SK-N-MC (cell line): ENCODE measurements at regions not wholly inside any gene's neighbourhood (a gene's known extent, or its start where the extent isn't known, plus 50 kb on each side); places are given as distances from the start of the nearest gene placed in this dataset.

Source experiments
- DNase-seq: peaks from one replicate; pipeline ENCODE4 v3.0.0-alpha.2; 2011; ENCODE audit warnings: low read depth, low spot score
- H3K27ac ChIP-seq: fragments of 200-600 bp; sonication (generic); 2 replicates; pipeline ENCODE4 v1.5.1; 2016; ENCODE audit warnings: mixed run types
- H3K36me3 ChIP-seq: fragments of 200-600 bp; sonication (generic); 2 replicates; pipeline ENCODE4 v1.6.1; 2017; ENCODE audit warnings: antibody characterized with exemption, low read length, mixed read lengths; ENCODE audit not compliant: insufficient read depth
- H3K4me3 ChIP-seq: fragments of 200-600 bp; sonication (generic); 2 replicates; pipeline ENCODE4 v1.5.1; 2016
- H3K9ac ChIP-seq: fragments of 200-600 bp; sonication (generic); 2 replicates; pipeline ENCODE4 v1.8.0; 2017; ENCODE audit warnings: mixed run types, mixed read lengths; ENCODE audit not compliant: insufficient read length
- H3K9me3 ChIP-seq: fragments of 200-600 bp; sonication (generic); 2 replicates; pipeline ENCODE4 v1.6.1; 2017; ENCODE audit warnings: low read depth, mild to moderate bottlenecking, antibody characterized with exemption, low read length, moderate library complexity, mixed read lengths
- EZH2 ChIP-seq: fragments of 200-600 bp; sonication (generic); IDR thresholded peaks from one replicate; pipeline ENCODE4 v1.6.1; 2017; ENCODE audit warnings: antibody characterized with exemption
- FOXP2 ChIP-seq: optimal IDR thresholded peaks from 2 replicates; pipeline ENCODE3; 2011; ENCODE audit warnings: mild to moderate bottlenecking, moderate library complexity; ENCODE audit not compliant: insufficient read depth; ENCODE audit errors: extremely low read length, control extremely low read depth
- POLR2AphosphoS5 ChIP-seq: IDR thresholded peaks from 2 replicates; pipeline ENCODE4 v1.6.1; 2012; ENCODE audit warnings: mild to moderate bottlenecking, low read depth, low read length, borderline replicate concordance

DNA sequence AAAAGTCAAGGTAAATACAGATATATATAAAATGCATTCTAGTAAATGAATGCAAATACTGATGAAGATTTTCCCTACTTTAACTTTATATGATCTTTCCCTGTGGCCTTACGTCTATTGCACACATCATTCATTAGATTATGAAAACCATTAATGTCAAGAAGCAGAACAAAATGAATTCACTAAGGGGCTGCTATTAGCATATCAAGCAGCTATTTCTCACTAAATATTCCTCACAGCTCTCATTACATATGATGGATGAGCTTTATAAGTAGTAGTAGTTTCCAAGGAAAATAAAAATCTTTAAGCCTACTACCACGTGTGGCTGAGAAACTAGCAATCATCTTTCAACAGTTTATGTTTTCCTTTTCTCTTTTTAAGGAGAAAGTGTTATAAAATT, 702.8 kb upstream of the SLC39A10 start:
- no peaks in the 10 kb centered on the region for H3K36me3 ChIP-seq
- H3K9me3 ChIP-seq, result no peaks in the 10 kb centered on the region
- no peak overlapping the region for H3K9ac ChIP-seq
- TF ChIP-seq EZH2, result no peak
- TF ChIP-seq POLR2AphosphoS5, result no peak
- TF ChIP-seq FOXP2, result no peak
- H3K27ac ChIP-seq, result no peak overlapping the region
- no peak overlapping the region for H3K4me3 ChIP-seq
- no peak for DNase-seq

DNA sequence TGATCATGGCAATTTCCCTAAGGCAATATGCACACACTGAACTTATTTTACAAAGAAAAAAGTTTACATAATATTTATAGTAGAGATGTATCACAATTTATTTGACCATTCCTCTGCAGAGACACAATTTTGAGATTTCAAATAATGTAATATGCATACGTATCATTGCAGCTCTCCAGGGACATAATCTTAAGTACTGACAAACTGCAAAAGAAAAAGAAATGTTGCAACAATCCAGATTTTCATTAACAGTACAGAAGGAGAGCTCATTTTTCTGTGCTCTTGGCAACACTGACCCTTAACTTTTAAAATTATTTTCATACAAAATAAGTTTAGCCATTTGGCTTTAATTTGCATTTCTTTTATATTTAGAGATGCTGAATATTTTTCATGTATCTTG, 710.2 kb upstream of the SLC39A10 start:
- H3K9ac ChIP-seq, result no peak overlapping the region
- DNase-seq, result no peak
- TF ChIP-seq POLR2AphosphoS5 (no peak), EZH2 (no peak), FOXP2 (no peak)

DNA sequence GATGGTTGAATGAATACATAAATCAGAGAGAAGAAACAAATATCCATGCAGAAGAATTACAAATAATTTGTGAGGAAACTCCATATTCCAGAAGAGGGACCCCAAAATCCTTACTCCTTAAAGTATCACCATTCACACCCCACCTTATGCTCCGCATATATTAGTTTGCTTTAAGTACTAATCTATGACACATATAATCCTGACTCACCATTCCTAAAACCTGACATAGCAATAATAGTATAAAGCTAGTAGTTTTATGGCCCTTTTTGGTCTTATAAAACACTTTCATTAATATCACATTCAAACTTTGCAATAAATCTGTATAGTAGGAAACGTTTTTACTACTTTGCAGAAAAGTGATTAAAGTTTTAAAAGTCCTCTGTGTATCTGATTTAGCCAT, 719.0 kb upstream of the SLC39A10 start:
- Histone ChIP-seq H3K36me3 (no peaks in the 10 kb centered on the region), H3K9ac (no peak overlapping the region), H3K9me3 (no peaks in the 10 kb centered on the region), H3K4me3 (no peak overlapping the region), H3K27ac (no peak overlapping the region)
- no peak for DNase-seq
- TF ChIP-seq FOXP2 (no peak), EZH2 (no peak), POLR2AphosphoS5 (no peak)

More for the DNA sequence above, 710.2 kb upstream of the SLC39A10 start:
- Histone ChIP-seq H3K9me3 (no peaks in the 10 kb centered on the region), H3K4me3 (no peak overlapping the region), H3K36me3 (no peaks in the 10 kb centered on the region), H3K27ac (no peak overlapping the region)

DNA sequence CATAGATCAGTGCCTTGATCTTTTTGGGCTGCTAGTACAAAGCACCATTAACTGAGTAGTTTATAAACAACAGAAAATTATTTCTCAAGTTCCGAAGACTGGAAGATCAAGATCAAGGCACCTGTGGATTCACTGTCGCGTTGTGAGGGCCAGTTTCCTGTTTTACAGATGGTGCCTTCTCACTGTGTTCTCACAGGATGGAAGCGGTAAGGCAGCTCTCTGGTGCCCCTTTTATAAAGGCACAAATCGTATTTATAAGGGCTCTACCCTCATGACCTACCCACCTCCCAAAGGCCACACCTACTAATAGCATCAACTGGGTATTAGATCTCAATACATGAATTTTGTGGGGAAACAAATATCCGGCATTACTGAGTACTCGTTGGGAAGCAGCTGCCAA, 729.5 kb upstream of the SLC39A10 start:
- H3K36me3 ChIP-seq, result no peaks in the 10 kb centered on the region
- no peak overlapping the region for H3K4me3 ChIP-seq
- no peak overlapping the region for H3K9ac ChIP-seq
- no peak for TF ChIP-seq FOXP2
- H3K9me3 ChIP-seq, result no peaks in the 10 kb centered on the region
- no peak overlapping the region for H3K27ac ChIP-seq
- DNase-seq, result no peak

DNA sequence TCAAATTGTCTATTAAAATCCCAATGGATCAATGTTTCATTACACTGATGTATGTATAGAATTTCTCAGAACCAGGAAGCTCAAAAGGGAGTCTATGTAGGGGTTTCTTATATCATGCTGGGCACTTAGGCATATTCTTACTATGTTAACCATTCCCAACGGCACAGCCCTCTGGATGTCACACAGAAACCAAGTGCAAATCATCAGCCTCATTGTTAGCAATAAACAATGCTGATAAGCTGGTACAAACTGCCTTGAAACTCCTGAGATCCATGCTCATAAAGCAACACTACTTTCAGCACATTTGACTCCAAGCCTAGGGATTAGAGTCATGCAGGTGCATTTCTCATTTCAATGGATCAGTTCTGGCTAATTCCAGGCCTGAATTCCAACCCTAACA, 730.2 kb upstream of the SLC39A10 start:
- Histone ChIP-seq H3K36me3 (no peaks in the 10 kb centered on the region), H3K27ac (no peak overlapping the region), H3K4me3 (no peak overlapping the region), H3K9me3 (no peaks in the 10 kb centered on the region), H3K9ac (no peak overlapping the region)
- TF ChIP-seq POLR2AphosphoS5 (no peak), EZH2 (no peak), FOXP2 (no peak)
- DNase-seq, result no peak

DNA sequence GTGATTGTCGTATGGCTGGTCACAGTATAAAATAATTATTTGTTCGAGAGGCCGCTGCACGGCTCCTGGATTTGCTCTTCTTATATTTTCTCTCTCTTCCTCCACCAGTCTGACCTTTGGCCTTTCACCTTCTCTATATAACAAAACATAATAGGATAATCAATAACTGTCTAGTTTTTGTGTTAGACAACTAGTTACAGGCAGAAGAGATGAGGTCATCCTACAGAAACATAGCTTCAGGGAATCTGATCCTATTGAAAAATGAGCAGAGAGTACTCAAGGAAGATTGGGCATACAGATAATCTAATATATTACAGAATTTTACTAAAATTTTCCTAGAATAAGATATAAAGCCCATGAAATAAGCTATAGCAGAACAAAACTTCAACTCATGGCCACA, 731.3 kb upstream of the SLC39A10 start:
- Histone ChIP-seq H3K36me3 (no peaks in the 10 kb centered on the region), H3K27ac (no peak overlapping the region), H3K9ac (no peak overlapping the region), H3K9me3 (no peaks in the 10 kb centered on the region), H3K4me3 (no peak overlapping the region)
- no peak for DNase-seq
- TF ChIP-seq EZH2 (no peak), POLR2AphosphoS5 (no peak), FOXP2 (no peak)

DNA sequence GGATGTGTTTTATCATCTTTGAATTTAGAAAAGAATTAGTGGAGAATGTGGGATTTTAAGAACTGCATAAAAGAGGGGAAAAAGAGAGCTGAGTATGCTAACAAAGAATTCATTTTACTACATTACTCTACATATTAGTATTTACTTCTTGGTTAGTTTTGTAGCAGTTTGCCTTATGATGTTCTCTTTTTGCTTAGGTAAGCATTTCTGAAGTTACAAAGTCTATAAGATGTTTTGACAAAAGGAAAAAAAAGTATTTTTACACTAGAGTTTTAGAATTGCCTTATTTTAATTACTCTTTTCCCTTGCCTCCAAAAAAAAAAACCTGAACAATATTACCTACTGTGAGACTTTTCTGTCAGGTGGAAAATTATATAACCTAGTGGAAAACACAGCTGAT, 739.5 kb upstream of the SLC39A10 start:
- DNase-seq, result no peak
- no peak for TF ChIP-seq POLR2AphosphoS5
- TF ChIP-seq EZH2, result no peak
- no peak for TF ChIP-seq FOXP2
- Histone ChIP-seq H3K4me3 (no peak overlapping the region), H3K27ac (no peak overlapping the region), H3K9me3 (no peaks in the 10 kb centered on the region), H3K36me3 (no peaks in the 10 kb centered on the region), H3K9ac (no peak overlapping the region)

DNA sequence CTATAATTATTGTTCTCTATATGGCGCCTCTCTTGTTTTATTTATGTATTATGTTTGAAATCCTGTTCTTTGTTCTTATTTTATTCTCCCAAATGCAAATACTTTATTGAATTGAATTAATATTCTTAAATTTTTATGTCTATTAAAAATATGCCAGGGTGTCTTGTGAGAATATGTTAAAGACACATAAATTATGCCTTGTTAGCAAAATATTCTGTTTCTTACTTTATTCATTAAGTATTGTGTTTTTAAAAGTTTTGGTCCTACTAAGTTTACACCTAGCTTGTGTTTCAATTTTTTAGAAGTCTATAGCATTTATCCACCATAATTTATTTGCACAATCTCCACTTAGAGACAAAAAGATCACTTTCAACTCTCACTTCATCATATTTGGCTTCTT, 741.5 kb upstream of the SLC39A10 start:
- TF ChIP-seq EZH2 (no peak), FOXP2 (no peak), POLR2AphosphoS5 (no peak)
- no peak for DNase-seq
- no peak overlapping the region for H3K27ac ChIP-seq
- H3K36me3 ChIP-seq, result no peaks in the 10 kb centered on the region
- H3K9ac ChIP-seq, result no peak overlapping the region
- H3K4me3 ChIP-seq, result no peak overlapping the region
- H3K9me3 ChIP-seq, result no peaks in the 10 kb centered on the region

DNA sequence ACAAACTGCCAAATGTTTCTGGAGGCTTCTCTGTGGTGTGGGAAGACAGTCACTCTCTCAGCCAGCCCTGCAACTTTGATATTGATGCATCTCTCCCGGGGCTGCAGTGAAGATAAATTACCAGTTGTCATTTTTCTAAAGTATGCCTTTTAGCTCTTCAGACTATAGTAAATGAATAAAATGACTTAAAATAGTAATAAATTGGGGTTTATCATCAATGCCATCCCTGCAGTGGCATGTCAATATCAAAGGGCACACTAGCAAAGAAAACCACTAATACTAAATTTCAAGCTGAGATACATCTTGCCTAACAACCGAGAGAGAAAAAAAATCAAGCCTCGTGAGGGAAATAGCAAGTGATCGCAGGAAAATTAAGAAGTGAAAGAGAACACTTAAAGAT, 749.5 kb upstream of the SLC39A10 start:
- H3K36me3 ChIP-seq, result no peaks in the 10 kb centered on the region
- no peak overlapping the region for H3K27ac ChIP-seq
- H3K9ac ChIP-seq, result no peak overlapping the region
- H3K9me3 ChIP-seq, result no peaks in the 10 kb centered on the region
- no peak overlapping the region for H3K4me3 ChIP-seq
- DNase-seq, result no peak
- TF ChIP-seq EZH2 (no peak), FOXP2 (no peak), POLR2AphosphoS5 (no peak)

DNA sequence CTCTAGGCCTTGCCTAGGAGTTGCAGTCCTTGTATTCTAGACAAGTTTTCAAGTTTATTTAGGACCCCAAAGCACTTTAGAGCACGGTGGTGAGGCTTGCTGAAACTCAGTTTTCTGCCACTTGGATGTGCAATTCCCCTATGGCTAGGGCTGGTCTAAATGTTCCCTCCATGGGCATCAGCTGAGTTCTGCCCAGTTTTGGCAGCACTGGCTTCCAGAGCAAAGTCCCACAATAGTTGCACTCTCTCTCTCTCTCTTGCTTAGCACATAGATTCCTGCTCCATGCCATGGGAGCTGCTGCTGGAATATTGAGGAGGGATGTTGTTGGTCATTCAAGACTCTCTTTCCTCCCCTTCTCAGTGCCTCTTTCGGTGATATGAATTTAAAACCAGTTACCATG, 760.2 kb upstream of the SLC39A10 start:
- no peak for TF ChIP-seq POLR2AphosphoS5
- TF ChIP-seq FOXP2, result no peak
- no peak for TF ChIP-seq EZH2
- Histone ChIP-seq H3K36me3 (no peaks in the 10 kb centered on the region), H3K9ac (no peak overlapping the region), H3K27ac (no peak overlapping the region), H3K9me3 (no peaks in the 10 kb centered on the region), H3K4me3 (no peak overlapping the region)
- no peak for DNase-seq
